Stimulated activated CD8-positive, alpha-beta memory T cell treated with anti-CD3 and anti-CD28 coated beads, Interleukin-7, amount 100 ng/mL, for 48 hours (primary cell): ENCODE measurements at regions not wholly inside any gene's neighbourhood (a gene's known extent, or its start where the extent isn't known, plus 50 kb on each side); places are given as distances from the start of the nearest gene placed in this dataset.
A peak's percentile ranks its signal among the peaks of the same experiment; 100 is the strongest.

Source experiments
- DNase-seq, 2 donors: peaks; one replicate each; pipeline ENCODE4 v3.0.0-alpha.2; 2020; ENCODE audit warnings: low read depth in 1 of 2; ENCODE audit errors: extremely low read depth in 1 of 2

DNA sequence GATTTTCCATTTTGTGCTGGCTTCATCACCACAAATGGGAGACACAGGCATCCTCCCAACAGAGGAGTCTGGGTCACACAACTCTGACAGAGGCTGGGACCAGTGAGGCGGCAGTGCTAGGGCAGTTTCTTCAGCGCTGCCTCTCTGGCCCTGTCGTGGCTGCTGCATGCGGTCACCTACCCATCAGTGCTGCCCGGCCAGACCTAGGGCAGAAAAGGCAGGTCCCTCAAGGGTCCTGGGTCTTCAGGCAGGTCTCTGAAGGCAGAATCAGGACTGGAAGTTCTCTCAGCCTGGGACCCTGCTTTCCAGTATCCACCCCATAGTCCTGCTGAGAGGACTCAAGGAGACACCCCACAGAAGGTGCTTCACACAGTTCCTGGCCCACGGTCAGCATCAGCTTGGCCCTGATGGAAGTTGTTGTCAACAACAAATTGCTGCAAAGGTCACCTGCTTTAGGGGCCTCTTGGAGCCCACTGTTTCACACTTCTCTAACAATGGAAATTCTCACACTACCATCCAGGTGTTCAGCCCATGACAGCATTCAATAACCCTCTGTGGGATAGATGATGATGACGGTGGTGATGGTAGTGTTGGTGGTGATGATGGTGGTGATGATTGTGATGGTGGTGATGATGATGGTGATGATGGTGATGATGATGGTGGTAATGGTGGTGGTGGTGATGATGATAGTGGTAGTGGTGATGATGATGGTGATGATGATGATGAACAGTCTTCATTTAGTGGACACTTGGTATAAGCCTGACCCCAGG is 146.4 kb upstream of the PPP1R26 start:
- no peak for DNase-seq

DNA sequence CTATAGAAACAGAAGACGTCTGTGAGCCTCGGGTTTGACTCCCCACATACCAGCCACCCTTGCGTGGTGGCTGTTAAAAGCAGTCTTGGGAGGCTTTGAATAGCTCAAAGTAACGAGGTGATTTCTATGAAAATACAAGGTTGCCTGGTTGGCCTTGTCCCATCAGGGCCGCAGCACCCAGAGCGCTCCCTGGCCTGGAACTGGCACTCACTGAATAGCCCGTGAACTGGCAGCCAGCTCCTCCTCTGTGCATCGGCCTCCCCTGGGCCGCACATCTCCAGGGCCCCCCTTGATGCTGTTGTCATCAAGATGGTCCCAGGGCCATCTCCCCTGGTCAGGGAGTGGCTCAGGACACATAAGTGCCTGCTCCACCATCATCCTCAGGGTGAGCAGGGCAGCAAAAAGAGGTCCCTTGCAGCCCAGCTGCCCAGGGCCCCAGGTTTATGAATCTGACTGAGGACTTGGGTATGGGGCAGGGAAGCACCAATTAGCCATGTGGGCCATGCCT is 144.6 kb upstream of the PPP1R26 start:
- DNase-seq, result no peak

DNA sequence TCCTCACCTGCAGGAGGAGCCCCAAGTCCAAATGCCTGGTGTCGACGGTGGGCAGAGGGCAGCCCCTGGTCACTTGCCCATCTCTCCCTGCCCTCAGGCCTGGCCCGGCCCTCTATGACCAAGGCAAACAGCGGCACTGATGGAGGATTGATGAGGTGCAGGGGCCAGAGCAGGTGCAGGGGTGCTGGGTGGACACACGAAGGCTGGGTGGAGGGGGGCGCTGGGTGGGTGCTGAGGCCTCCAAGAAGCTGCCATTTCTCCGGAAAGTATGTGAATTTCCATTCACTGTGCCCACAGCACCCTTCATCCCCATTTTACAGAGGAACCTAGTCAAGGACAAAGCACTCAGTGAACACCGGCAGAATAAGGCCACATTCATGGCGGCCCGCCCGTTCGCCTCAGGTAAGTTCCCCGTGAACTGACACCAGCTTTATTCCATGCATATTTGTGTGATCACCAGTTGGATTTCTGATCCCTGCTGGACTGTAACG is 143.8 kb upstream of the PPP1R26 start:
- DNase-seq, result no peak

DNA sequence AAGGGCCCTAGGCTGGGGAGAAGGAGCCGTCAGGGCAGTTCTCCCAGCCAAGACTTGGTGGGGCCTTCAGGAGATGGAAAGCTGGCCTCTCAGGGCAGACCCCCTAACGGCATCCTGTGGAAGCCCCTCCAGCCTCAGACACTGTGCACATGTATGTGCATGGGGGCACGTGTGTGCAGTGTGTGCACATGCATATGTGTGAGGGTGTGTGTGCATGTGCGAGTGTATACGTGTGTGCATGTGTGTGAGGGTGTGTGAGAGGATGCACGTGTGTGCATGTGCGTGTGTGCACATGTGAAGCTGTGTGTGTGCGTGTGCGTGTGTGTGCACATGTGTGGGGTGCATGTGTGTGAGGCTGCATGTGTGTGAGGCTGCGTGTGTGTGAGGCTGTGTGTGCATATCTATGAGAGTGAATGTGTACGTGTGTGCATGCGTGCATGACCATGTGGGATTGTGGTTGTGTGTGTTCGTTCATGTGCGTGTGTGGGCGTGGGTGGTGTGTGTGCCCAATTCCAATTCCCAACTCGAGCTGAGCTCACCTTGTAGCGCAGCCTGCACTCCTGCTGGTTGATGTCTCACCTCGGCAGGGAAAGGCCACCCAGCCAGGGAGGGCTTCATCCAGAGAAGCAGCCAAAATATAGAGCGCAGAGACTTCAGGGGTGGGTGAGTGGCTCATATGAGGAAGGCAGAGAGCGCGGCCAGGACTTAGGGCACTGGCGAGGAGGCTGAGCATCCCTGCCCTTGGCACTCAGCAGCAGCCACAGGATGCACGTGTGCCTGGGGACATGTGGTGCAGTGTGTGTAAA is 142.7 kb upstream of the PPP1R26 start:
- no peak for DNase-seq

DNA sequence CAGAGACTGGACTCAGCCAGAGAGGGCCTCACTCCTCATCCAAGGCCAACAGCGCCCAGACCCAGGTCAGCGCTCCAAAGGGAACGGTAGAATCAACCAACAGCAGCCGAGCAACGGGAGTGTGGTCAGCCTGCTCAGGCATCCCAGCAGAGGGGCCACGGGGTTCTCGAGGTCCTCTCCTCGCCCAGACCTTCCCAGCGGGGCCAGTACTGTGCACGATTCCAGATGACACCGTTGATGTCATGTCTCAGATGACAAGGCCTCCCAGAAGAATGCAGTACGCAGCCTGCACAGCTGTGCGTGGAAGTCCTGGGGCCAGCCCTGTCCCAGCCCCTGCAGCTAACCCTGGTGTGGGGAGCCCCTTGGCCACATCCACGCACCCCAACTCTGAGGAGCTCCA is 141.0 kb upstream of the PPP1R26 start:
- DNase-seq, result no peak

DNA sequence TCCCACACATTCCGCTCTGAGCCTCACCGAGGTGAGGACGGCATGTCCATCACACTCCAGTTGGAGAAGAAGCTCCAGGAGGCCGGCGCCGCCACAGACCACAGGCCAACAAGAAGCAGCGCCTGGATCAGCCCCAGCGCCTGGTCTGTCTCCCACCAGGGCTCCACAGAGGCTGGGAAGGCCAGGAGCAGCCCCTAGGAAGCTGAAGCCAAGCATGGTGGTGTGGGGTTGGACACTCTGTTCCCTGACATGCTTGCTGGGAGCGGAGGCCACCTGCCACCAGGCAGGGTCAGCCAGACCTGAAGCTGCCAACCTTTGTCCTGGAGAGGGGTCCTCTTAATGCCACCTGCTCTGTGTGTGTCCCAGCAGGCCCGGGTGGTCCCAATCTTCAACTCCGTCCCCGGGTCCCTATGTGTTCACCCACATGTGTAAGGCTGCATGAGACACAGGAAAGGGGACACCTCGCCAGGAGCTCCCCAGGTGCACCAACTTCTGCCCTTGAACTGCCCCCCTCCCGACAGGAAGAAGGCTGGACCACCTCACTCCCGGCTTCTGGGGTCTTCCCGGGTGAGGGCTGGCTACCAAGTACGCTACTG is 140.1 kb upstream of the PPP1R26 start:
- no peak for DNase-seq

DNA sequence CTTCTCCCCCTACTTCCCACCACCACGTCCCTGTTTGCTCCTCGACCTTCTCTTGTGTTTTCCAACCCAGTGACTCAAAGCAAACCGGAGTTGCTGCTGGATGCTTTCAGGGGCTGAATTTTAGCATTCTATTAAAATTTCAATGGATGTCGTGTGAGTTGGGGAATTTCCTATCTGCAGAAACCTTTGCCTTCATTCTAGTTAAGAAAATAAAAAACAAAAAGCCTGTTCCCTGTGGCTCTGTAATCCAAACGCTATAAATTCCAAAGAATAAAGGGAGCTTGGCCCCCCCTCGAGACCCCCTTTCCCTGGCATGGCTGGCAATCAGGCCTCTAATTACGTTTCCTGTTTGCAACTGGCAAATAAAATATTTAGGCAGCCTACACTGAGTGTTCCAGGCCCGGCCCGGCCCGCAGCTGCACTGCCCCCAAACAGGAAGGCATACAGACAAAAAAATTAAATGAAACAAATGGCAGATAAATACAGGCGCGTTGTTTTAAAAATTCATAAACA is 139.4 kb upstream of the PPP1R26 start:
- no peak for DNase-seq

DNA sequence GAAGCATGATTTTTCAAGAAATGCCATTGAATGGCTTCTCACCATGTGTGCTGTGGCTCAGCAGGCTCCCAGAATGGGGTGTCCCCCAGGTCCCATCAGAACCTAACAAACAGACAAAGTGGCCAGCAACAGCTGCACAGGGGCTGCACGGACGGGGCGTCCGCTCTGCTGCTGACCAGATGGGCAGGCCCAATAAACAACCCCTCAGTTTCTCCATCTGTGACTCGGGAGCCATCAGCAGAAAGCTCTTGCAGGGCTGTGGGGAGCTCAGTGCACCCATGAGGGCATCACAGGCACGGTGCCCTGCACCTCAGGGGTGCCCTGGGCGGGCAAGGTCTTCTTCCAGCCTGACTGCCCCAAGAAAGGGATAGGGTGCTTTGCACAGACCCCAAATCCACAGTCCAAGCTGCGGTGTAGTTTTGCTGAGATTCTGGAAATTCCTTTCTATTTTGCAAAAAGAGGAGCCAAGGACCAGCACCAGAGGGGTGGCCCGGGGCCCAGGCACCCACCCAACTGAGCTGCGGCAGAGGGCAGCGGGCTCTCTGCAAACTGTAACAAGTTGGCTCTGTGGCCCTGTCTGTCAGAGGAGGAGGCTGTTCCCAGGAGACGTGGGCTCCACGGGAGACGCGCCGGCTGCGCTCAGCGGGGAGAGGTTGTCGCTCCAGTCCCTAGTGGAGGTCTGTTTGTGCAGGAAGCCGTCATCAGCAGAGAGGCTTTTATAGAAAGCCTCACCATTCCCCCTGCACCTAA is 138.7 kb upstream of the PPP1R26 start:
- no peak for DNase-seq

DNA sequence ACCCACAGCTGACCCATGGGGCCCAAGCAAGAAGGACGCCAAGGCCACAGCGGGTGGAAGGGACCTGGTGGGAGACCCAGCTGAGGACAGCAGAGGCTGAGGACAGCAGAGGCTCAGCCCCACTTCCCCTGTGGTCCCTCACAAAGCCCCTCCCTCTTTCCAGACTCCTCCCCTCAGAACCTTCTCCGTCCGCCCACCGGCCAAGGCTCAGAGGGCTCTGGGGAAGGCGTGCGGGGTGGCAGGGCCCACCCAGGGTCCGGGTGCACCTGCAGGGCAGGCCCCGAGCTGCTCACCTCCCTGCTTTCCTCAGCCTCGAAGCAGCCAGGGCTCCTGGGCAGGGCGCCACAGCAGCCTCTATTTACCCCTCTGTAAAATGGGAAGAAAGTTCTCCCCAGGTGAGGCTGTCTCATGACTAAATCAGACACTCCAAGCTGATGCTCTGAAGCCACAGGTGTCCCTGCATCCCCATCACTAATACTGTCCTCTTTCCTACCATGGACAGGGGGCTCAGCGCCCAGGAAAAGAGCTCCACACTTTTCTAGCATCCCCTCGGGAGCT is 137.9 kb upstream of the PPP1R26 start:
- DNase-seq, result no peak

DNA sequence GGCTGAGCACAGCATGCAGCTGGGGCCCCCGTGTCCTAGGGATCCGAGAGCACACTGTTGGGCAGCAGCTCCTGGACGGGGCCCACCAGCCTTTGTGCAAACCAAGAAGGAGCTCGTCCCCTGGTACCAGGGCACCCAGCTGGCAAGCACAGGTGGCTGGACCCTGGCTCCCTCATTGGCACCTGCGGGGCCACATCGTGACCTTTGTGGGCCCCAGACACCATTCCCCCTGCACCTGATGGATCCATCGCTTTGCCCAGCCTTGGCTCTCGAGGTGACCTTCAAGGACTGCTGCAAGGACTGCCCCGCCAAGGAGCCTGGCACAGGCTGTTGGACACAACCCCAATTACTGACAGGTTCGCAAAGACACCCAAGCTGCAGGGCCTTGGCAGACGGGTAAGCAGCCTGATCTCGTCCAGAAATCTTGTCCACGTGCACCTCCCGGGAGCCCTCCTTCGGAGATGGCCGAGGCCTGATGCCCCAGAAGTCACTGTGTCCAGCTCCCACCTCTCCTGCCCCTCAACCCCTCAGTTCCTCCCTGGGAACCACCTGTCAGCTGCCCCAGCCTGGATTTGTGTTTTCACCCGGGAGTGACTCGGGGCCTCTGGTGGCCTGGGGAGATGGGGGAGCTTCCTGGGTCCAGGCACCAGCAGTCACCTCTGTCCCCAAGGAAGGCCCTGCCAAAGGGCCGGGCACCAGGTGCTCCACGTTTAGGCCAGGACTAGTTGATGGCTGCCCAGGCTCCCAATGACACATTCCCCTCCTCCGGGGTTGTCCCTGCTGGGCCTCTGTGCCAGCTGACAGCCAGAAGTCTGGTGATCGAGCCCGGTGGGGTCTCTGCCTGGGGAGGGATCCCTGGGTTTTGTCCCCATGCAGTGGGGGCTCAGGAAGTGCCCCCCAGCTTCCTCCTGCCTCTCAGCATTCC is 137.1 kb upstream of the PPP1R26 start:
- no peak for DNase-seq

DNA sequence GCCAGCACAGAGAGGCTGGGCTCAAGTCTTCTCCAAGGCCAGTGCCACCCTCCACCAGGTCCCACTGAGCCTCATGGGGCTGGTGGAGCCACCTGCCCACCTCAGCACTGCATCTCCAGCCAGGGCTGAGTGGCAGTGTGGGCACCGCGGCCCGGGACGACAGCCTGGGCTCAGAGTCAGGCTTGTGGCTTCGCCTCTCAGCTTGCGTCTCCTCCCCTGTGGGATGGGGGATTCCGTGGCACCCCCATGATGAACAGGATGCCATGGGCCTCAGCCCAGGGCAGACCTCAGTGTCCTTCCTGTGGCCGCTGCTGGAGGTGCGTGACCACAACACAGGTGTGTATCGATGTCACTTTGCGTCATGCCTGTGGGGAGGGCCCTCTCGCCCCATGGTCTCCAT is 136.4 kb upstream of the PPP1R26 start:
- DNase-seq, result no peak

DNA sequence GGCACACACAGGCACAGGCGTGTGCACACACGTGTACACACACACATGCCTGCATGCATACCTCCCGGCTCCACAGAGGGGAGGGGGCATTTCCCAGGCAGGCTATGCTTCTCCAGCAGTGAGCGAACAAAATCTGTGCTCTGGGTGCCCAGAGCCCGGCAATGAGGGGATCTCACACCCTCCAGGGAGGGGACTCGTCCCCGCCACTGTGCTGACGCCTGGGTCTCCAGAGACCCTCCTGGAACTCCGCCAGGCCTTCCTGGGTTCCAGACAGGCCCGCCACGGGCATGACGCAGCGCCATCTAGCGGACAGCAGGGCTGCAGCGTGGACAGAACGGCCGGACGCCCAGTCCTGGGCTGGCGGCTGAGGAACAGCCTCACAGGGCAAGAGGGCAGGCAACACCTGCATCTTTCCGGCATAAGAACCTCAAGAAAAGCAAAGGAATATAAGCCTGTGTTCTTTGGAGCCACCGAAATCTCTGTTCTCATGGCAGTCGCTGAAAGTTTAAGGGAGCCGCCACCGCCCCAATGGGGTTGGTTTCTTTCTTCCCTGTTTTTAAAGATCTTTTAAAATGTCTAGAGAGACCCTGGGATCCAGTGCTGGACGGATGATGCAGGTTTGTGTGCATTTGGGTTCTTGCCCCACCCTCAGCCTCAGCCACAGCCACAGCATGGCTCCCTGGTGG is 135.6 kb upstream of the PPP1R26 start:
- DNase-seq, result peak; percentile 4 to 33

DNA sequence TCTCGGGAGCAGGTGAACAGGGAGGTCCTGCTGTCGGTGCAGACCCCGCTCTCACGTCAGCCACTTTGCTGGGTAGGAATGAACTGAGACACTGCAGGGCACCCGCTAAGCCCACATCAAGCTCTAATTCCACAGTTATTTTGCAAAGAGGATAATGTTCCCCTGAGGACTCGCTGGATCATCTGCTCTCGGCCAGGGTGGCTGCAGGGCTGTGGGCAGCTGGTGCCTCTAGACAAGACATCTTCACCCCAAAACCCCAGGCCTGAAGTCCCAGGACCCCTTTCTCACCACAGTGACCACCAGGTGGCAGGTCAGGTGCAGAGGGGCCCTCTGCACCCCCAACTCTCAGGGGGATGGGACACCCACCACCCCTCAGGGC is 135.1 kb upstream of the PPP1R26 start:
- no peak for DNase-seq

DNA sequence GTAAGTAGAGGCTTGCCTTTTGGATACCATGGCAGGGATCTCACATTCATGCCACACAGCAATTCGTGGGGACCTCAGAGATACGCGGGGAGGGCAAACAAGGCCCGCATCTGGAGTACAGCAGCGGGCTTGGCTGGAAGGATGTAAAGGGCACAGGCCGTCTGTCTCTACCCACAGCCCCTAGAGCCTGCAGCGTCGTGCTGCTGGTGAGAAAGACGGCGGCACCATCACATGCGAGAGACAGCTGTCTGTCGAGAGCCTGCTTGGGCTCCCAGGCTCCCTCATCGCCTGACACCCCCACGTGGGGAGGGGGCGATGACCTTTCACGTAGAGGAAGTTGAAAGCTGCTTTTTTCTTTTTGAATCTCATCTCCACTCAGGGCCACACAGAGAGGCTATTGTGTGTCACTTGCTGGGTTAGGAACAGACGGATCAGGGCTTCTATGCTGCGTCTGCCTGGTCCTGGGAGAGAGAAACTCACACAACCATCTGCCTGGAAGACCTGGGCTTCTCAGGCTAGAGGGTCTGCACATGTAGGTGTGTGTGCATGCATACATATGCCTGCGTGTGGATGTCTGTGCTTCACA is 134.6 kb upstream of the PPP1R26 start:
- DNase-seq, result no peak

DNA sequence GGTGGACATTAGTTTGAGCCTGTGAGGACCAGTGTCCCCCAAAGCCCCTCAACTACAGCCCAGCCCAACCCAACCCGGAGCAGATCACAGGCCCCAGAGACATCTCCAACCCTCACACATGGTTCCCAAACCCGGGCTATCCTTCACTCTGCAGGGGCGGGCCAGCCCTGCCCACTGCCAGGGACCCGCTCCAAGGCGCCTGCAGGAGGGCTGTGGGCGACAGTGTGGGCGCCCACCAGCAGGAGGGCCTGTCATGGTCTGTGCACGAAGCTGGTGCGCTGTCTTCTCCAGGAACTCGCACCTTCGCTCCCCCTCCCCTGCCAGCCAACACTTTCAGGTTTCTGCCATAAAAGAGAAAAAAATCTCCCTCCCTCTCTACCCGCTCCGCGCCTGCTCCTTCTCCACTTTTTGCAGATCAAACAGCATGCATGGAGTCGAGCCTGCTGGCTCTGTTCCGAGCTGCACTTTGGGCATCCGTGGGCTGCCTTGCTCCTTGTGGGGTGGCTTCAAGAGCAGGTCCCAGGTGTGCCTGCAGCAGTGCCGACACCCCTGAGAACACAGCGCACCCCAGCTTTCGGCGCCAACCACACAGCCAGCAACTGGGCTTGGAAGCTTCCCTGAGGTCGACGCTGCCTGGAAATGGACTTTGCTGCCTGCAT is 133.7 kb upstream of the PPP1R26 start:
- DNase-seq, result no peak

DNA sequence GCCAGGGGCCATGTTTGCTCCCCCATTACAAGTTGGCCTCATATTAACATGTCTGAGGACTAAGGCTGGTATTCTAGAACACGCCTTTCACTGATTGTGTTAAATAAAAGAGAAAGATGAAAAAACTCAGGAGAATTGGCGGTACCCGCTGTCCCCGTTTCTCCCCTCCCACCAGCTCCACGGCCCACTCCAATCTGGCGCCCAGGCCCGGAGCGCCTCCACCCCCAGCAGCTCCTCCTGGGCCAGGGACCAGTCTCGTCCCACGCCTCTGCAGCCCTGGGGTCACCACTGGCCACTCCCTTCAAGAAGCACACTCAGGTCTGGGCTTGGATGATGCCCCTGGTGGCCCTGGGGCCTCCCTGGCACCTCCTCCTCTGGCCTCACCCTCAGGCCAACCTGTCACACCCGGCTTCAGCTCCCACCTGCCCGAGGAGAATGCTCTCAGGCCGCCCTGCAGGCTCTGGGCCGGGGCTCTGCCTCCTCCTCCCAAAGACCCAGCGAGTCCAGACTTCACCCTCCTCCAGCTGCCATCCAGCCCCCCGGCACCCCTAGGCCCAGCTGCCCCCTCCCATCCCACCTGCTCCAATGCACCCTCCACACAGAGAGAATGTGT is 133.0 kb upstream of the PPP1R26 start:
- no peak for DNase-seq

DNA sequence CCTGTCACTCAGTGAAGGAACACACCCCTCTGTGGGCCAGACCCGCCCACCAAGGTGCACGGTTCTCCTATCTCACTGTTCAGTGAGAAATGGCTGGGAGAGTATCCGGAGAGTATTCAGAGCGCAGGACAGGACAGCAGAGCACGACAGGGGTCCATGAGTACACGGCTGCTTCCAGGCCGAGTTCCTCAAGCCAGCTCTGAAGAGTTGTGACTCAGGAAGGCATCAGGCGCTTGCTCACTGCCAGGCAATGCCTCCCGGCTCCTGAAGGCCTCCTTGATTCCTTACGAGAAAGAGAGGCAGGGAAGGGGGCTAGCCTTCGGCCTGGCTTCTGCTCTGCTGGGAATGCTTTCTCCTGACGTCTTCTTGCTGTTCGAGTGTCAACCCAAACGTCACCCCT is 132.1 kb upstream of the PPP1R26 start:
- no peak for DNase-seq
